ENCODE measurements at regions not wholly inside any gene's neighbourhood (a gene's known extent, or its start where the extent isn't known, plus 50 kb on each side); places are given as distances from the start of the nearest gene placed in this dataset.
A peak's percentile ranks its signal among the peaks of the same experiment; 100 is the strongest.

DNA sequence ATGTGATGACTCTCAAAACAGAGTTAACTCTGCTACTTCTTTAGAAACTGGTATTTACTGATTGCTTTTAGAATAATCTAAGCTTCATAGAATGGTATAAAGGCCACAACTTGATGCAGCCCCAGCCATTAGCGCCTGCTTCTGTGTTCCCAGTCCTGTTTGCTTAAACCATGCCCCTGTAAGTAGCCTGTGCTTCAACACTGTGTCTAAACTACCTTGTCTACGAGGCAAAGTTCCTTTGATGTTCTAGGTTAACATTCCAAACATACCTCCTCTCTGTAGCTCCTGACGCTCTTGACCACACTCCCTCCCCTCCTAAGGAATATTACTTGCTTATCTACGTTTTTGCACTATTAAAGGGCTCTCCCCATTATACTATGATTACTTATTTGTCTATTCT is 352.5 kb upstream of the ADGRL3 start:
- Histone ChIP-seq H3K4me3 (ENCODE audit: low read depth, low read length) (no peak overlapping the region), H3K36me3 (replicated peaks) (no peaks in the 10 kb centered on the region), H3K27me3 (replicated peaks) (no peaks in the 10 kb centered on the region), H3K27ac (no peak overlapping the region)
- in situ Hi-C loops (cut with HindIII; ENCODE audit: low pct_ligation_motif_present, low sequenced_read_pairs) = no loop called here
- no peak for TF ChIP-seq CTCF (IDR thresholded peaks at IDR 0.05; ENCODE audit: low read depth, low read length, missing control alignments)
- no peak for DNase-seq

- Histone ChIP-seq H3K36me3 (replicated peaks) (no peaks in the 10 kb centered on the region), H3K27ac (no peak overlapping the region), H3K4me3 (ENCODE audit: low read depth, low read length) (no peak overlapping the region), H3K27me3 (replicated peaks) (no peaks in the 10 kb centered on the region)
- in situ Hi-C loops (cut with HindIII; ENCODE audit: low pct_ligation_motif_present, low sequenced_read_pairs) = no loop called here
- TF ChIP-seq CTCF (IDR thresholded peaks at IDR 0.05; ENCODE audit: low read depth, low read length, missing control alignments) = no peak
- no peak for DNase-seq
These were observed 342.9 kb upstream of the ADGRL3 start for GRCh38 chr4:60857130-60857753.

GRCh38 chr4:60863442-60863841 is 336.7 kb upstream of the ADGRL3 start:
- H3K27me3 ChIP-seq (replicated peaks) = no peaks in the 10 kb centered on the region
- no peak for TF ChIP-seq CTCF (IDR thresholded peaks at IDR 0.05; ENCODE audit: low read depth, low read length, missing control alignments)
- in situ Hi-C loops (cut with HindIII; ENCODE audit: low pct_ligation_motif_present, low sequenced_read_pairs) = no loop called here
- no peaks in the 10 kb centered on the region for H3K36me3 ChIP-seq (replicated peaks)
- no peak for DNase-seq
- no peak overlapping the region for H3K4me3 ChIP-seq (ENCODE audit: low read depth, low read length)
- H3K27ac ChIP-seq = no peak overlapping the region

- H3K27me3 ChIP-seq (replicated peaks) = no peaks in the 10 kb centered on the region
- DNase-seq = peak; percentile 11
- in situ Hi-C loops (cut with HindIII; ENCODE audit: low pct_ligation_motif_present, low sequenced_read_pairs) = no loop called here
These were observed 334.9 kb upstream of the ADGRL3 start for GRCh38 chr4:60865273-60865672.

DNA sequence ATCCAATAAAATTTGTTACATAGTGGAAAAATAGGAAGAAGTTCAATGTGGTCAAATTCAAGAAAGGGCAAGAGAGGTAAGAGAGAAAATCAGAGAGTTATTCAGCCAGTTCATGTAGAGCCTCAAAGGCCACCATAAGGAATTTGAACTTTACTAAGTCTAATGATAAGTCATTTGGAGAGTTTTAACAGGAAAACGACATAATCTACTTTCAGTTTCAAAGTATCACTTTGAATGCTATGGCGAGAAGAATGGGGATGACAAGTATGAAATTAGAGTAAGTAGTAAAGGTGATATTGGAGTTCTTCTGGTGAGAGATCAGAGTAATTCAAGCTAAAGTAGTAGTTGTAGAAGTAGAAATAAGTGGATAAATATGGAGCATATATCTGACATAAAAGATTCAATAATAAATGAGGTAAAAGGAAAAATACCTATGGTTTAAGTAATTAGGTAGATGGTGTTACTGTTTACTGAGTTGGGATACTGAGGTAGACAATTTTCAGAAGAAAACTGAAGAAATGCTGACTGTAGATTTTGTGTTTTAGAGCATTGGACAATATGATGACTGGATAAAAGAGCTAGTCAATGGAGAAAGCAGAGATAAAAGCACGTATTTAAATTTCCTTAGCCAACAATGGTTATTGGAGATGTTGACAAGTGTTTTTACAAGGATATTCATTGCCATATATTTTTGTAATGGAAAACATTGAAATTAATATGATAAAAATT is 331.7 kb upstream of the ADGRL3 start:
- in situ Hi-C loops (cut with HindIII; ENCODE audit: low pct_ligation_motif_present, low sequenced_read_pairs) = no loop called here
- no peak overlapping the region for H3K27ac ChIP-seq
- no peak for TF ChIP-seq CTCF (IDR thresholded peaks at IDR 0.05; ENCODE audit: low read depth, low read length, missing control alignments)
- H3K4me3 ChIP-seq (ENCODE audit: low read depth, low read length) = no peak overlapping the region
- no peaks in the 10 kb centered on the region for H3K36me3 ChIP-seq (replicated peaks)
- no peak for DNase-seq
- no peaks in the 10 kb centered on the region for H3K27me3 ChIP-seq (replicated peaks)

More at GRCh38 chr4:60865273-60865672, 334.9 kb upstream of the ADGRL3 start:
- Histone ChIP-seq H3K36me3 (replicated peaks) (no peaks in the 10 kb centered on the region), H3K27ac (no peak overlapping the region), H3K4me3 (ENCODE audit: low read depth, low read length) (no peak overlapping the region)
- TF ChIP-seq CTCF (IDR thresholded peaks at IDR 0.05; ENCODE audit: low read depth, low read length, missing control alignments) = peak; percentile 47
